ENCODE measurements at regions not wholly inside any gene's neighbourhood (a gene's known extent, or its start where the extent isn't known, plus 50 kb on each side); places are given as distances from the start of the nearest gene placed in this dataset.
"Not testable (repeated sequence)": the region's sequence is repeated elsewhere in the genome, so short reads cannot be mapped to it uniquely, and the experiment has no call there.

DNA sequence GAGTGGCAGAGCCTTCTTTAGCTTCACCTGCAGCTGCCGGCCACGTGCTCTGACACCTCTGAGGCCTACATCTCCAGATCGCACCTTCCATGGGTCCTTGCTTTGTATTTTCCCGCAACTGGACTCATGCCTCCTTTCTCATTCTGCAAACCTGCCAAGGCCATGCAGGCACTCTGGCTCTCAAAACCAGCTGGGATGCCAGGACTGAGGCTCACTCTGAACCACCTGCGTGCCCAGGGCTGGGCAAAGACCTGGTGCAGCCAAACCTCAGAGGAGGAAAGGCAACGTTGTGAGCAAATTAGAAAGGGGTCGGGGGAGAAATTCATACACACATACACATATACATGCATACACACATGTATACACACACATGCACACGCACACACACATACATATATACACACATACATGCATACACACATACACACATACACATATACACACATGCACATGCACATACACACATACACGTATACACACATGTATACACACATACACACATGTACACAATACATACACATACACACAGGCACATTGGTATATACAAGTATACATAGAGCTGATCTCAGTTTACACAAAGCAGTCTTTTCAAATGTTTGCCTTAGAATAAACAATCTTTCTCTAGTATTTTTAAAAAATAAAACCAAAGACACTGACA, 125.2 kb downstream of the RTP5 start:
- Histone ChIP-seq H3K27me3 (ENCODE audit: control insufficient read depth, insufficient read depth, low read length) (no peaks in the 10 kb centered on the region), H3K27ac (ENCODE audit: low read depth, low read length) (no peak overlapping the region), H3K9me3 (ENCODE audit: control insufficient read depth, insufficient read depth, low read length) (no peaks in the 10 kb centered on the region), H3K36me3 (ENCODE audit: control insufficient read depth, insufficient read depth, low read length) (no peaks in the 10 kb centered on the region), H3K4me1 (ENCODE audit: control insufficient read depth, insufficient read depth, low read length) (no peaks in the 10 kb centered on the region), H3K9ac (ENCODE audit: low read depth, low read length) (no peak overlapping the region), H3K4me3 (ENCODE audit: low read depth, low read length) (no peak overlapping the region)

DNA sequence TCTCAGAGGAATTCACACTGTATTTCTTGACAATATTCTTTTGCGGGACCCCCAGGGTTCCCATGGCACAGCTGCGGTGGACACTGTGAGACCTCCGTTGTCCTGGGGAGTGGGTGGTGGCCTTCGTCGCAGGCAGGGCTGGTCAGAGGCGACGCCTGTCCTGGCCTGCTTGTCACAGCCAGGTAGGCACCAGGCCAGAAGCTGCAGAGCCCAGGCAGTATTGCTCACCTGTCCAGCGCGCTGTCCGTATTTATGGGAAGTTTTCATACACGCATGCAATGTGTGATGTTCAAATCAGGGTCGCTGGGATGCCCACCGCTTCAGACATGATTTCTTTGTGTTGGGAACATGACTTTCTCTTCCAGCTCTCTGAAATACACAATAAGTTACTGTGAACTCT, 126.6 kb downstream of the RTP5 start:
- Histone ChIP-seq H3K27ac (ENCODE audit: low read depth, low read length) (no peak overlapping the region), H3K4me1 (ENCODE audit: control insufficient read depth, insufficient read depth, low read length) (no peaks in the 10 kb centered on the region), H3K9ac (ENCODE audit: low read depth, low read length) (no peak overlapping the region), H3K27me3 (ENCODE audit: control insufficient read depth, insufficient read depth, low read length) (no peaks in the 10 kb centered on the region), H3K4me3 (ENCODE audit: low read depth, low read length) (no peak overlapping the region), H3K36me3 (ENCODE audit: control insufficient read depth, insufficient read depth, low read length) (no peaks in the 10 kb centered on the region), H3K9me3 (ENCODE audit: control insufficient read depth, insufficient read depth, low read length) (no peaks in the 10 kb centered on the region)

DNA sequence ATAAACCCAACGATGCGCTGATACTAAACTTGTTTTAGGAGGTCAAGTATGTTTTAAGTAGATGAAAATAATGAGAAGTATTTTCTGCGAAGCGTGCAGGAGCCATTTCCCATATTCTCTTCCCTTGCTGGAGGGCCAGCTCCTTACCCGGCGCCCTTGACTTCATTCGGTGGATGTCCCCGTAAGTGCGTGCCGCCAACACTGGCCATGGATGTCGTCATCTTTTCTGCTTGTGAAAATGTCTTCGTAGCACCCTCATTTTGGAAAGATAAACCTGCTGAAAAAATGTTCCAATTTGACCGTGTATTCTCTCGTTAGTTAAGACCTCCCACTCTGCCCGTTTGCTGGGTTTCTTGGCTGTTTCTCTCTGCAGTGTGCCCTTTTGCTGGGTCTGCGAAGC, 127.5 kb downstream of the RTP5 start:
- no peak overlapping the region for H3K27ac ChIP-seq (ENCODE audit: low read depth, low read length)
- no peak overlapping the region for H3K9ac ChIP-seq (ENCODE audit: low read depth, low read length)
- no peaks in the 10 kb centered on the region for H3K27me3 ChIP-seq (ENCODE audit: control insufficient read depth, insufficient read depth, low read length)
- no peak overlapping the region for H3K4me3 ChIP-seq (ENCODE audit: low read depth, low read length)
- H3K36me3 ChIP-seq (ENCODE audit: control insufficient read depth, insufficient read depth, low read length): no peaks in the 10 kb centered on the region
- no peaks in the 10 kb centered on the region for H3K9me3 ChIP-seq (ENCODE audit: control insufficient read depth, insufficient read depth, low read length)
- H3K4me1 ChIP-seq (ENCODE audit: control insufficient read depth, insufficient read depth, low read length): no peaks in the 10 kb centered on the region

DNA sequence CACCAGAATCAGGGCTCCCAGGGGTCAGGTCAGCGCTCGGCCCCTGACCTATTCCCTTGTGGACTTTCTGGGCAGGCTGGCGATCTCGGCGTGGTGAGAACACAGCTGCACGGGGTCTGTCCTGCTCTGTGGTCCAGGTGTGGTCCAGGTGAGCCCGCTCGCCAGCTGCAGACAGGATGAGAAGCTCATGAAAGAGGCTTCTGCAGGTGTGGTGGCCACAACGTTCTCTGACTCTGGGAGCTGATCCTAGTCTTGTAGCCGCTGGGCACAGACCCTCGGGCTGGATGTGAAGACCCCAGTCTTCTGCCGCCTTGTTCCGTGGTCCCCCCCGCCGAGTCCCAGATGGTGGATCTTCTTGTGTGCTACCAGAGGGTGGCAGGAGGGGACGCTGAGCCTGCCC, 129.7 kb downstream of the RTP5 start:
- H3K4me3 ChIP-seq (ENCODE audit: low read depth, low read length): no peak overlapping the region
- no peaks in the 10 kb centered on the region for H3K27me3 ChIP-seq (ENCODE audit: control insufficient read depth, insufficient read depth, low read length)
- H3K4me1 ChIP-seq (ENCODE audit: control insufficient read depth, insufficient read depth, low read length): no peaks in the 10 kb centered on the region
- no peak overlapping the region for H3K27ac ChIP-seq (ENCODE audit: low read depth, low read length)
- no peak overlapping the region for H3K9ac ChIP-seq (ENCODE audit: low read depth, low read length)
- no peaks in the 10 kb centered on the region for H3K36me3 ChIP-seq (ENCODE audit: control insufficient read depth, insufficient read depth, low read length)
- H3K9me3 ChIP-seq (ENCODE audit: control insufficient read depth, insufficient read depth, low read length): no peaks in the 10 kb centered on the region

DNA sequence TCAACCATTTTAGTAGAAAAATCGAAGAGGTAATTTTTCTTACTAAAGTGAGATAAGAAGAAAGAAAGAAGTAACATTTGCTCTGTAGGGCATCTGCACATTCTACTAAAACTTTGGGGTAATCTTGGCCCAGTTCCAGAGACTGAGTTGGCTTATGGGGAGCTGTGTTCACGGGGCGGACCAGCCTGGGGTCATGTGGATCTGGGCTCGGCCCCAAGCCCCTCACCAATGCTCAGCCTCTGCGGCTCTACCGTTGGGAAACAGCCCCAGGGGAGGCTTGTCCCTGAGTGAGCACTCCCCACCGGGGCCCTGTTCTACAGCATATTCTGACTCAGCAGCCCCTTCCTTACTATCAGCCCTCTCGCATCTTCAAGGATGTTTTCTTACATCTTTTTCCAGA, 132.3 kb downstream of the RTP5 start:
- Histone ChIP-seq H3K27me3 (ENCODE audit: control insufficient read depth, insufficient read depth, low read length) (no peaks in the 10 kb centered on the region), H3K9ac (ENCODE audit: low read depth, low read length) (no peak overlapping the region), H3K36me3 (ENCODE audit: control insufficient read depth, insufficient read depth, low read length) (no peaks in the 10 kb centered on the region), H3K27ac (ENCODE audit: low read depth, low read length) (no peak overlapping the region), H3K4me1 (ENCODE audit: control insufficient read depth, insufficient read depth, low read length) (no peaks in the 10 kb centered on the region), H3K4me3 (ENCODE audit: low read depth, low read length) (no peak overlapping the region), H3K9me3 (ENCODE audit: control insufficient read depth, insufficient read depth, low read length) (0 out of 2 replicates have a peak, but pooled peaks cover 8% of the 10 kb centered on the region)

DNA sequence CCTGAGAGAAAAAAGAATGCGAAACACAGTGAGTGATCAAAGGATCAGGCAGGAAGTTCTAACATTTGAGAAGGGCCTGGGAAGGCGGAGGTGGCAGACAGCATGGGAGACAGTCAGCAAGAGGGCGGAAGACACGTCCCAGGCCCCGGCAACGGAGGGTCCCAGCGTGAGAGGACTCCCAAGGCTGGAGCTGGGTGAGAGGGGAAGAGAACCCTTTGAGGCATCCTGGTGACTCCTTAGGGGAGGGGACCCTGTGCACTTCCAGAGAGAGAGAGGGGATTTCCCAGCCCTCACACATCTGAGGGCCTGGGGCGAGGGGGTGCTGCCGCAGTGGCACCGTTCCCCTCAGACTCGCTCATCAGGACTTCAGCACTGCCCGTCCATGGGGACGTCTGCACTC, 133.4 kb downstream of the RTP5 start:
- H3K27ac ChIP-seq (ENCODE audit: low read depth, low read length): no peak overlapping the region
- no peaks in the 10 kb centered on the region for H3K27me3 ChIP-seq (ENCODE audit: control insufficient read depth, insufficient read depth, low read length)

DNA sequence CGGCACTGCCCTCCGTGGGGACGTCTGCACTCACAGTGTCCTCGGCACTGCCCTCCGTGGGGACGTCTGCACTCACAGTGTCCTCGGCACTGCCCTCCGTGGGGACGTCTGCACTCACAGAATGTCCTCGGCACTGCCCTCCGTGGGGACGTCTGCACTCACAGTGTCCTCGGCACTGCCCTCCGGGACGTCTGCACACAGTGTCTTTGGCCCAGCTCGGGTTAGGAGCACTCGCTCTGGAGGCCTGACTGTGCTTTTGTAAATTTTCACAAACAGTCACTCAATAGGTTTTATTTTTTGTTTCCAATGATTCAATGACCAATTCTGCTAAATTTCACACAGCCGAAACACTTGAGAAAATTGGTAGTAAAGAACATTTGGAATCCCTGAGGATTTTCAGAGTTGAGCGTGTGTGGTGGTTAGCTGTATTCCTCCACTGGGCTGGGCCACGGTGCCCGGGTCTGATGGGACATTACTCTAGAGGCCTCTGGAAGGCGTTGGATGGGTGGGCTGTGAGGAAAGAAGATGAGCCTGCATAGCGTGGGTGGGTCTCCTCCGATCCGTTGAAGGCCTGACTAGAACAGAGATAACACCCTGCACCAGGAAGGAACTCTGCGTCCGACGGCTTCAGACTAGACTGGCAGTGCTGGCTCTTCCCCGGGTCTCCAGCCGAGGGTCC, 134.8 kb downstream of the RTP5 start:
- Histone ChIP-seq H3K27ac (ENCODE audit: low read depth, low read length) (no peak overlapping the region), H3K36me3 (ENCODE audit: control insufficient read depth, insufficient read depth, low read length) (no peaks in the 10 kb centered on the region), H3K9ac (ENCODE audit: low read depth, low read length) (no peak overlapping the region), H3K9me3 (ENCODE audit: control insufficient read depth, insufficient read depth, low read length) (peaks cover 14% of the 10 kb centered on the region), H3K27me3 (ENCODE audit: control insufficient read depth, insufficient read depth, low read length) (no peaks in the 10 kb centered on the region), H3K4me3 (ENCODE audit: low read depth, low read length) (no peak overlapping the region), H3K4me1 (ENCODE audit: control insufficient read depth, insufficient read depth, low read length) (no peaks in the 10 kb centered on the region)

More for the DNA sequence above, 133.4 kb downstream of the RTP5 start:
- H3K36me3 ChIP-seq (ENCODE audit: control insufficient read depth, insufficient read depth, low read length): no peaks in the 10 kb centered on the region
- H3K4me3 ChIP-seq (ENCODE audit: low read depth, low read length): no peak overlapping the region
- H3K9me3 ChIP-seq (ENCODE audit: control insufficient read depth, insufficient read depth, low read length): peaks cover 10% of the 10 kb centered on the region
- H3K9ac ChIP-seq (ENCODE audit: low read depth, low read length): no peak overlapping the region
- H3K4me1 ChIP-seq (ENCODE audit: control insufficient read depth, insufficient read depth, low read length): no peaks in the 10 kb centered on the region

DNA sequence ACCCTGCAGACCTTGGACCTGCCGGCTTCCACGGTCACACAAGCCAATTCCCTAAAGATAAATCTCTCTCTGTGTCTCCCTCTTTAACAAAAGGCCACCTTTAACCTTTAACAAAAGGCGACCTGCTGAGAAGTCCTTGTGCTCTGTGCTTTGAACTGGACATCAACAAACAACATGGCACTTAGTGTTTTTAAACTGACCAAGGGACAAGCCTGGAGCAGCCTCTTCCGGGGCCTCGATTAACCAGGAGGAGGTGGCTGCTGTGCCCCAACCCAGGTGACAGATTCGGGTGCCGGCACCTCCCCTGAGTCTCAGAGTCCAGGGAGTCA, 135.3 kb downstream of the RTP5 start:
- Histone ChIP-seq H3K27ac (ENCODE audit: low read depth, low read length) (no peak overlapping the region), H3K4me1 (ENCODE audit: control insufficient read depth, insufficient read depth, low read length) (no peaks in the 10 kb centered on the region)

DNA sequence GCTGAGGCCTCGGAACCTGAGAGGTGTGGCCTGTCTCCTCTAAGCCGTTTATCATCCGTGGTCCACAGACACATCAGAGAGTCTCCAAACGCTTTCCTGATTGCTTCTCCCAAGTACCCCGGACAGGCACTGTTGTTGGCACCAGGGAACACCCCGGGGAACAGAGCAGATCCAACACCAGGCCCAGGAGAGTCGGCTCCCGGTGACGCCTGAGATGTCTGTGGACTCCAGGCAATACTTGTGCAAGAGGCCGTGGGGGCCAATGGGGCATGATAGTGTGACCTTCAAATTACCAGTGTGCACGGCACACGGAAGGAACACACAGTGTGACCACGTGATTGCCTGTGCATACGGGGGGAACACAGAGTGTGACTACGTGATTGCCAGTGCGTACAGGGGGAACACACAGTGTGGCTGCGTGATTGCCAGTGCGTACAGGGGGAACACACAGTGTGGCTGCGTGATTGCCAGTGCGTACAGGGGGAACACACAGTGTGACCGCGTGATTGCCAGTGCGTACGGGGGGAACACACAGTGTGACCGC, 136.6 kb downstream of the RTP5 start:
- not testable (repeated sequence) for H3K27ac ChIP-seq (ENCODE audit: low read depth, low read length); H3K9ac ChIP-seq (ENCODE audit: low read depth, low read length); H3K36me3 ChIP-seq (ENCODE audit: control insufficient read depth, insufficient read depth, low read length); H3K4me1 ChIP-seq (ENCODE audit: control insufficient read depth, insufficient read depth, low read length); H3K27me3 ChIP-seq (ENCODE audit: control insufficient read depth, insufficient read depth, low read length); H3K4me3 ChIP-seq (ENCODE audit: low read depth, low read length)
- H3K9me3 ChIP-seq (ENCODE audit: control insufficient read depth, insufficient read depth, low read length): peaks cover 14% of the 10 kb centered on the region

More for the DNA sequence above, 135.3 kb downstream of the RTP5 start:
- Histone ChIP-seq H3K9ac (ENCODE audit: low read depth, low read length) (no peak overlapping the region), H3K9me3 (ENCODE audit: control insufficient read depth, insufficient read depth, low read length) (peaks cover 14% of the 10 kb centered on the region), H3K27me3 (ENCODE audit: control insufficient read depth, insufficient read depth, low read length) (no peaks in the 10 kb centered on the region), H3K36me3 (ENCODE audit: control insufficient read depth, insufficient read depth, low read length) (no peaks in the 10 kb centered on the region), H3K4me3 (ENCODE audit: low read depth, low read length) (no peak overlapping the region)

DNA sequence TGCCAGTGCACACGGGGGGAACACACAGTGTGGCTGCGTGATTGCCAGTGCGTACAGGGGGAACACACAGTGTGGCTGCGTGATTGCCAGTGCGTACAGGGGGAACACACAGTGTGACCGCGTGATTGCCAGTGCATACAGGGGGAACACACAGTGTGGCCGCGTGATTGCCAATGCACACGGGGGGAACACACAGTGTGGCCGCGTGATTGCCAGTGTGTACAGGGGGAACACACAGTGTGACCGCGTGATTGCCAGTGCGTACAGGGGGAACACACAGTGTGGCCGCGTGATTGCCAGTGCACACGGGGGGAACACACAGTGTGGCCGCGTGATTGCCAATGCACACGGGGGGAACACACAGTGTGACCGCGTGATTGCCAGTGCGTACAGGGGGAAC, 139.4 kb downstream of the RTP5 start:
- not testable (repeated sequence) for H3K4me1 ChIP-seq (ENCODE audit: control insufficient read depth, insufficient read depth, low read length)

DNA sequence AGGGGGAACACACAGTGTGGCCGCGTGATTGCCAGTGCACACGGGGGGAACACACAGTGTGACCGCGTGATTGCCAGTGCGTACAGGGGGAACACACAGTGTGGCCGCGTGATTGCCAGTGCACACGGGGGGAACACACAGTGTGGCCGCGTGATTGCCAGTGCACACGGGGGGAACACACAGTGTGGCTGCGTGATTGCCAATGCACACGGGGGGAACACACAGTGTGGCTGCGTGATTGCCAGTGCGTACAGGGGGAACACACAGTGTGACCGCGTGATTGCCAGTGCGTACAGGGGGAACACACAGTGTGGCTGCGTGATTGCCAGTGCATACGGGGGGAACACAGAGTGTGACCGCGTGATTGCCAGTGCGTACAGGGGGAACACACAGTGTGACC, 140.3 kb downstream of the RTP5 start:
- H3K4me3 ChIP-seq (ENCODE audit: low read depth, low read length); H3K27me3 ChIP-seq (ENCODE audit: control insufficient read depth, insufficient read depth, low read length); H3K36me3 ChIP-seq (ENCODE audit: control insufficient read depth, insufficient read depth, low read length); H3K4me1 ChIP-seq (ENCODE audit: control insufficient read depth, insufficient read depth, low read length); H3K27ac ChIP-seq (ENCODE audit: low read depth, low read length); H3K9ac ChIP-seq (ENCODE audit: low read depth, low read length): not testable (repeated sequence)
- peaks cover 14% of the 10 kb centered on the region for H3K9me3 ChIP-seq (ENCODE audit: control insufficient read depth, insufficient read depth, low read length)

More for the DNA sequence above, 139.4 kb downstream of the RTP5 start:
- H3K27me3 ChIP-seq (ENCODE audit: control insufficient read depth, insufficient read depth, low read length); H3K27ac ChIP-seq (ENCODE audit: low read depth, low read length); H3K4me3 ChIP-seq (ENCODE audit: low read depth, low read length); H3K36me3 ChIP-seq (ENCODE audit: control insufficient read depth, insufficient read depth, low read length); H3K9ac ChIP-seq (ENCODE audit: low read depth, low read length): not testable (repeated sequence)
- H3K9me3 ChIP-seq (ENCODE audit: control insufficient read depth, insufficient read depth, low read length): peaks cover 14% of the 10 kb centered on the region

Data from HUES48 (cell line).